ENCODE measurements at regions not wholly inside any gene's neighbourhood (a gene's known extent, or its start where the extent isn't known, plus 50 kb on each side); places are given as distances from the start of the nearest gene placed in this dataset.

GRCh38 chr11:86893235-86893634 is 62.0 kb downstream of the FZD4 start:
- Histone ChIP-seq H3K4me3 (ENCODE audit: insufficient read depth, low read length, poor library complexity, severe bottlenecking) (no peak overlapping the region), H3K9me2 (replicated peaks; ENCODE audit: insufficient read depth, low read length) (no peaks in the 10 kb centered on the region), H3K9me3 (ENCODE audit: insufficient read depth, low read length) (no peaks in the 10 kb centered on the region), H4K20me1 (ENCODE audit: low read depth, low read length) (no peaks in the 10 kb centered on the region), H3K27ac (ENCODE audit: low read depth, low read length) (no peak overlapping the region), H3K27me3 (ENCODE audit: low read length) (no peaks in the 10 kb centered on the region), H2AFZ (ENCODE audit: low read depth, low read length, severe bottlenecking) (no peak overlapping the region), H3K79me2 (ENCODE audit: insufficient read depth, low read length) (no peaks in the 10 kb centered on the region), H3F3A (ENCODE audit: insufficient read depth) (no peaks in the 10 kb centered on the region), H3K9ac (ENCODE audit: low read length) (no peak overlapping the region), H3K4me2 (ENCODE audit: low read depth, low read length, poor library complexity, severe bottlenecking) (no peak overlapping the region), H3K36me3 (ENCODE audit: low read length) (no peaks in the 10 kb centered on the region)
- no peak for TF ChIP-seq EZH2phosphoT487 (conservative IDR thresholded peaks at IDR 0.05; ENCODE audit: low read length)
- no peak for TF ChIP-seq CTCF (IDR thresholded peaks at IDR 0.05; ENCODE audit: insufficient read depth, low read length, poor library complexity, severe bottlenecking)

All from SU-DHL-6 (cell line).